ENCODE measurements at regions not wholly inside any gene's neighbourhood (a gene's known extent, or its start where the extent isn't known, plus 50 kb on each side); places are given as distances from the start of the nearest gene placed in this dataset.

DNA sequence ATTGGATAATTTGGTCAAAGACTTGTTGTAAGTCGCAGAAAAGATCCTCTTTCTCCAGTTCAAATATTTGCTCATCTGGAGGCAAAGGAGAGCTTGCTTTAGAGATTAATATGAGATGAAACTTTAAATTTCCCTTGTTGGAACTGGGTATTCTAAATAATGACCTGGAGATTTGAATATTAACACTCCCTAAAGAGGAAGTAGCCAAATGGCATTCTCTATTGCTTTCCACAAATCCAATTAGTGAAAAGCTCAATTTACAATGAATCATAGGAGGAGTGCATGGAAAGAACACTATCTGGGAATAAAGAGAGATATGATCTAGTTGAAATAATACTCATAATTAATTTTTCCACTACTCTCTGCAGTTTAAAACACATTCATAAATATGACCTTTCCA lies 641.6 kb upstream of the TENM4 start:
- DNase-seq, result no peak

DNA sequence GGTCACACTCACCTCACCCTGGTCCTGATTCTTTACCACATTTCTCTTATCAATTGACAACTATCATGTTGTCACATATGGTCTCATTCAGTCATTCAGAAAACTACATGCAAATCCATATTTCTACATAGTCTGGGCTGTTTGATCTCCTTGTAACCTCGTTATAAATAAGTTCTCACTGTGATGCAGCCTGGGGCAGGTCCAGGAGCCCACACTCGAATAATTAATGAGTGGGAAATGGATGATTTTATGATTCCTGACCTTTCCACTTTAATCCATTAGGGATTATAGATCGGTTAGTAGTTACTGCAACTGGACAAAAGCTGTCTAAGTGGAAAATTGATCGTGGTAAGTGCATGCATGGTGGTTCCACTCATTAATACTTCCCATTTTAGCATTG lies 636.3 kb upstream of the TENM4 start:
- DNase-seq, result no peak

DNA sequence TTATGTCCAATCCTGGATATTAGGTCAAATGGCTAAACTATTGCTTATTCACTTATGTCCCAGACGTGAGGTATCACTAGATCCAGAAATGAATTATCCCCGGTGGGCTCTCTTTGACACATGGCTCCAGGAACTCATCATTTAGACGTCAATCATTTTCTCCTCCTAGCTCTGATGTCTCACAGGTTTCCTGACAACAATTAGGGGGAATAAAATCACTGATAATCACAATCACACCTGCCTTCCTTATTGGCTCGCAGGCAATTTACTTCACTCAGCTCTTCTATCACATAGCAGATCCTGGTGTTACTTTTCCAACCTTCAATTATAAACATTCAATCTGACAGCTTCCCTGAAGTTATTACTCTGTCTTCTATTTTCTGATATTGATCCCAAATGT lies 634.0 kb upstream of the TENM4 start:
- no peak for DNase-seq

DNA sequence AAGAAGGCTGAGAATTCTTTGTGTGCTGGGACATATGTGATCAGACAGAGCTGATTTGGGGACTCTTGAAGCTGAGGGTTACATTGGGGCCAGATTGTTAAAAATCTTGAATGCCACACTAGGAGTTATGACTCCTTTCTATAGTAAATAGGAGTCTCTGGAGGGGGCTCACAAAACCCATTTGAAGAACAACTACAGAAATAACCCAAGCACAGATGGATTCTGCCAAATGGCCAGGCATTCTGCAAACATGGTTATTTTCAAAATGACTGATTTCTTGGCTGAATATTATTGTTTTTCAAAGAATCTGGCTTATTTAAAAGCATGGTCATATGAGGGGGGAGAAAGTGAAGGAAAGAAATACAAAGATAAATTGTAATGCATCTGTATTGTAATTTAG lies 625.5 kb upstream of the TENM4 start:
- DNase-seq, result no peak

DNA sequence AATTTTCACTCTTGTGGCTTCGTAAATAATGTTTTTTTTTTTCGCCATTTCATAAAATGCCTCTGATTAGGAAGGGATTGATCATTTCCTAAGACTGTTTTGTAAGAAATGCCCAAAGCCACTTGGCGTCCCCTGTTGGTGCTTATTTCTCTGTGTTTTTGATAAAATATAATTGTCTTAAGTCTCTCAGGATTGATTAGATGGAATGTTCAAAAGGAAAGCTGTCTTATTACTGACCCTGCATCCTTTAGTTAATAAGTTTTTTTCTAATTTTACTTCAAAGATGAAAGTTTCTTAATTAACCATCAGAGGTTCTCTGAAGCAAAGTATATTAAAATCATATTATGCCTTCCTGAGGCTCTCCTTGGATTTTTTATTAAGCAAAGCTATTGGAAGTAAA lies 624.3 kb upstream of the TENM4 start:
- no peak for DNase-seq

DNA sequence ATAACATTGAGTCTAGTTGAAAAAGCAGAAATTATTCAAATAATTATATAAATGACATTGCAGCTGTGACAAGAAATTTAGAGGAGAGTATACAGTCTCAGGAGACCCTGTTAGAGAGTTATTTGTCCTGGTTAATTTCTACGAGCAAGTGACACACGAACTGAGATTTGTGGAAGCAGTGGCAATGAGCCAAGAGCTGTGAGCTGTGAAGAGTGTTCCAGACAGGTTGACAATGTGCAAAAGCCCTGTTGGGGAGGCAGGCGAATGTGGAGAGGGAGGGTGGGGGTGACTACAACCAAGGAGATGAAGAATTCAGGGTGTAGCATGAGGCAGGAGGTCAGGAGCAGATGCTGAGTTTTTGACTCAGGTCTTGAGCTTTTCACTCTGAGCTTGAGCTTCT lies 620.2 kb upstream of the TENM4 start:
- no peak for DNase-seq

DNA sequence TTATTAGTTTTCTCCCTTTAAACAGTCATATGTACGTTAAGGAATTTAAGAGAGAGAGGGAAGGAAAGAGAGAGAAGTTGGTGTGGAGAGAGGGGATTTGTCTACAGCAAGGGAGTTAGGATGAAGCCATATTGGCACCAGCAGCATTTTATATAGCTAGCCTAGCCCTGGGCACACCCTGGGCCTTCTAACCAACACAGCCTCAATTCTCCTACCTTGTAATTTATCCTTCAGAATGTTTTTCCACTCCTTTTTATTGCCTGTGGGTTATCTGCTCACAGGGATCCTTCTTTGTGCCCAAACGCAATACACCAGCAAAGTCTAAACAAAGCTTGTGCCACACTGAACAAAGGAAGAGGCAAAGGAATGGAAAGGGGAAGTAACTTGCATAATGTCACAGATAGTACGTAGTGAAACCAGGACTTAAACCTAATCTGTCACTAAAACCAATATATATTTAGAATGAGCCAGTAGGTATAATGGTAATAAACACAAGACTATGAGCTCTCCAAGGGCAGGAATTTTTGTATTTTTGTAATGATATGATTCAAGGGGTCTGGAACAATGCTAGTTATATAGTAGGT lies 613.8 kb upstream of the TENM4 start:
- DNase-seq, result no peak

DNA sequence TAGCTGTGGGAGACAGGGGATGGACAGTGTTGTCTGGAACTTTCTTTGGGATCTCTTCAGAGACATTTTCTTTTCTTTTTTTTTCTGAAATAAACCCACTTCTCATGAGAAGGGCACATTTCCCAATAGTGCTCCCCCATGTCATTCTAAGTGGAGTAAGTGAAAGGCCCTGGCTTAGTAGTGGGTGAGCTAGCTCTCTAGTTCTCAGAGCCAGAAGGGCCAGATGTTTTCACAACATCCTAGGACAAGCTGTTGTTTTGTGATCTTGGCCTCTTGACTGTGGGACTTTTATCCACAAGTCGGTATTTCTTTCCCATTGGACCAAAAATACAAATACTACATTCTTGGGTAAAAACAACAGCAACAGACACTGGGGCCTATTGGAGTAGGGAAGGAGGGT lies 607.7 kb upstream of the TENM4 start:
- no peak for DNase-seq

DNA sequence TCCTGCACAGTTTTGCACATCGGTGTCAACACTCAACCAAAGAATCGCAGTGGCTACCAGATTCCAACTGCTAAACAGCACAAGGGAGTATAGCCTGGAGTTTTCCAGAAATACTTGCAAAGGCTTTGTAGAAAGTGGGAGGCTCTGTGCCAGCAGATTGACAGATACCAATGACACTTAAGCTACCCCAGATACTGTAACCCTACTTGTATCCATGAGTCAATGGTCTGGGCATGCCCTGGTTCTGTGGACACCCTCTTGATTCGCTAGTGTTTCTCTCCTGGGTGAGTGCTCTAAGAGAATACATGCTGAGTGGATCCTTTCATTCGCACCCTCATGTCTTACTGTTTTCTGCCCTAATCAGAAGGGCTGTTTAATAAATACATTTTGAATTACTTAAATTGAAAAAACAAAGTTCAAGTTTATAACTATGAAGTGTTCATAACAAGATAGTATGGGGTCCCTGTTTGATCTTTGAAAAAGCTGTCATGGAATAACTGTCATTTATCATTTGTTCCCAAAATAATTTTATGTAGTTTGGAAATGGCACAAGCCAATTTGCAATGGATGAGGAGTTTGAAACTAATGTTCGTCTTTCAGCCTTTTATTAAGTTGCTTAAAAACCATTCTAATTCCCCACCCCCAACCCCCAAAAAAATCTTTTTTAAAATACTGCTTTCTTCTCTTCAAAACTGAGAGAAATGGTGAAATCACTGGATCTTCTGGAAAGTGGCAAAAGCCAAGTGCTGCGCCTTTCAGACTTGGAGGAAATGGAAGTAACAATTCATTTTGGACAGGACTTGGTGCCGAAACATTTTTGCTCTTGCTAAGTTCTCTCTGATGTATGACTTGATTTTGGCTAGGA lies 600.5 kb upstream of the TENM4 start:
- DNase-seq, result no peak

DNA sequence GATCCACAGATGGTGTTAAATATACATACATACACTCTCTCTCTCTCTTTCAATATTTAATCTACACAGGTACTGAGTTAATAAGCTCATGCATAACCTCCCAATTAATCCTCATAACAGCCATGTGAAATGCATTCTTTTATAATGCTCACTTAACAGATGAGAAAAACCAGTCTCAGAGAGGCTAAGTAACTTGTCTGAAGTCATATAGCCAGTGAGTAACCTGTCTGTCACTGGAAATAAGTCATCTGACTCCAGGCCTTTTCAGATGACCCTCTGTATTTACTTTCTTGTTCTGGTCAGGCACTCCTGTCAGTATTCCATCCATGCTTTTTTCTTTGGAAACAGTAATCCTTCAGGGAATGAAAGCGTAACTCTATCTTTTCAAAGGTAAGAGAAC lies 594.0 kb upstream of the TENM4 start:
- no peak for DNase-seq

DNA sequence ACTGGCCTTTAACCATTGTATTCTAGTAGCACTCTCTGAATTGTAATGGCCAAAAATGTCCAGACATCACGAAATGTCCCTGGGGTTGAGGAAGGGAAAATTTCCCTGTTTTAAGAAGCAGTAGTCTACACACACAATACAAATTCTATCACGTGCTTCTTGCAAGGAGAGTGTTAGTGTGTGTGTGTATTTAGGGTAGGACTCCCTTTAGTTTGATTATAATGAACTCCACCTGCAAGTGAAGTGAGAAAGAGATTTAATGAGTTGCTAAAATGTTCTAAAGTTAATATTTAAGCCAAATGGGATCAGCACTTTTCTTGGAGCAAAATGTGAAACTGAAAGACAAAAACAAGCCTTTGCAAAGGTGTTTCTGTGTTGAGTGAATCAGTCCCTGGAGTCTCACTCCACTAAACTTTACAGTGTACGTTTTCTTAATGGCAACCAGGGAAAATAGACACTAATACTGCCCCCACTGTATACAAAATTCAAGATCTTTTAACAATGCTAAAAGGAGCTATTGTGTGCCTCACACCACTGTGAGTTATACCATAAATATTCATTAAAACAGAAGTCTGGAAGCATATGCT lies 590.3 kb upstream of the TENM4 start:
- DNase-seq, result no peak

DNA sequence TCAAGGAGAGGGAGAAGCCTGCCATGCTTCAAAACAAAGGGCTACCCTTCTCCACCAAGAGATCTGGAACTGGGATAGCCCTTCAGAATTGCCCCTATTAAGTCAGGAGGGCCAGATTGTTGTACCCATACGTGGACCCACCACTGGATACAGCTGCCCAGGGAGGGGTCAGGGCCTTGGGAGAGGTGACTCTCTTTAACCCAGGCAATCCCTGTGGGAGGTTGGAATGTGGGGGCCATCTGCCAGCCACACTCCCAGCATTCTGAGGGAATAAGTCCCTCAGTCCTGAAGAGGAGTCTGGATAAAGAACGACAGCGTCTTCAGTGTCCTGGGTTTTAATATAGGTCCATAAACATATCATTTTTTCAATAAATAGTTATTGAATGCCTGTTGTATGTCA lies 588.2 kb upstream of the TENM4 start:
- no peak for DNase-seq

DNA sequence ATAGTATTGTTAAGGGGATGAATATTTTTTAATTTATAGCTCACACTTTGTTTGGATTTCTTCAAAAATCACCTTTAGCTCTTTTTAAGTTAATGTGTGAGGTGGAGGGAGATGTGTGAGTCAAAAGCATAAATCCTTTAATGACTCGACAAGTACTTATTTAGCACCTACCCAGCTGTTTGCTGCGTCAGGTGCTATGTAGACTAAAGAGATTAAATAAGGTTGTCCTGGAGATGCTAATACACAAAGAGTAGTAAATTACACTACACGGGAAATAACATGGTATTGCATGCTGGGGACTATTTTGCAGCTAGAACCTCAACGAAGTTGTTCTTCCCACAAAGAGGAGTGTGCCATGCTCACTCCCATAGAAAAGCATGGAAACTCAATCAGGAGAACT lies 583.3 kb upstream of the TENM4 start:
- DNase-seq, result peak; percentile 9

DNA sequence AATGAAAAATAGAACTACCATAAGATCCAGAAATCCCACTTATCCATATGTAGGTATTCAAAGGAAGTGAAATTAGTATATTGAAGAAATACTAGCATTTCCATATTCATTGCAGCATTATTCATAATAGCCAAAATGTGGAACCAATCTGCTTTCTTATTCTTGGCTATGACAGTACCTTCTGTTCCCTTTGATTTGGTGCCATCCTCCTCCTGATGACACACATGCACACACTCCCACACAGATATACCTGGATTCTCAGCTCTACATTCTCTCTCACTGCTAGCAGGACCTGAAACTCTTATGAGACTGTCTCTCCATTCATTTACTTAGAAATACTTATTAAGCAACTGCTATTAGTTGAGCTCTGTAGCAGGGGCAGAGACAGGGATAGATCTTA lies 582.6 kb upstream of the TENM4 start:
- DNase-seq, result no peak

DNA sequence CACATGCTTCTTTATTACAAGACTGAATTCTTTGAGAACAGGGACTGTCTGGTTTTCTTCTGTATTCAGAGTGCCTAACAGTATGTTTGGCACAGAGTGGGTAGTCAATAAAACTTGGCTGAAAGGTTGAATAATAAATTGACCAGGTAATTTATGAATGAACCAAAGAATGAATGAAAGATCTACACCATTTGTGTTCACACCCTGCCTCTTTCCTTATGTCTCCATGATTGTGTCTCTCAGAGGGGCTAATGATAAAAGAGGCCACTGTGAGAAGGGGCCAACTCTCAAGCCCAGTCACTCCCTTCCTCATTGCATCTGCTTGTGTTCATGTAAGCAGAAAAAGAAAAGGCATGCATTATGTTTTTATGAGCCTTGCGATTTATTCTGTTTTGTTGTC lies 569.7 kb upstream of the TENM4 start:
- DNase-seq, result no peak

DNA sequence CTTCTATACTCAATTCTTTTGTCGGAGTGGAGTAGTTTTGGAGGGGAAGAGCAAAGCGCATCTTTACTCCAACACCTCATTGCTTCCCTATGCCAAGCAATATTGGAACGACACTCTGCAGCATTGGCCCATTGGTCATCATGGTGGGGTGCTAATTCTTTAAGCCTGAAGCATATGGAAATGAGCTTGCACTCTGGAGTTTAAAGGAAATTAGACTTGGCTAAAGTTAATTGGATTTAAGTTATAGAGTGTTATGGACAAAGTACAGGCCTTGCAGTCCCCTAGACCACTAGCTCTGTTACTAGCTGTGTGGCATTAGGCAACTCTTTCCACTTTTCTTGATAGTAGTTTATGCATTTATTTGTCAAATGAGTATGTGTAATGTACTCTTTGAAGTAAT lies 568.3 kb upstream of the TENM4 start:
- no peak for DNase-seq

DNA sequence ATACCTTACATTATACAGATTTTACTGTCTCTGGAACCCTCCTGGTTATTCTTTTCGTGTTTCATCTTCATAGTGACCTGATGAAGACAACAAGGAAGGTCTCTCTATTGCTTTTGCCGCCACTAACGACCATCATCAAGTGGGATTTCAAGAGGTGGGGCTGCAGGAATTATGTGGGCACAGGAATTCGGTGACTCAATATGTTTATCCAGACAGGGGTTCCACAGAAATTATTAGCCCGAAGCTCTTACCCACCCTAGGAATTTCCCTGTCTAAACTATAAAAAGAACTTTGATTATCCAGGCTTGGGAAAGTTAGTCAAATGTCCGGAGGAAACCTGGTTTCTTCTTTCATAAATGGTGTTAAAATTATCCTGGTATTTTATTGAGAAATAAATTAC lies 566.8 kb upstream of the TENM4 start:
- DNase-seq, result no peak

DNA sequence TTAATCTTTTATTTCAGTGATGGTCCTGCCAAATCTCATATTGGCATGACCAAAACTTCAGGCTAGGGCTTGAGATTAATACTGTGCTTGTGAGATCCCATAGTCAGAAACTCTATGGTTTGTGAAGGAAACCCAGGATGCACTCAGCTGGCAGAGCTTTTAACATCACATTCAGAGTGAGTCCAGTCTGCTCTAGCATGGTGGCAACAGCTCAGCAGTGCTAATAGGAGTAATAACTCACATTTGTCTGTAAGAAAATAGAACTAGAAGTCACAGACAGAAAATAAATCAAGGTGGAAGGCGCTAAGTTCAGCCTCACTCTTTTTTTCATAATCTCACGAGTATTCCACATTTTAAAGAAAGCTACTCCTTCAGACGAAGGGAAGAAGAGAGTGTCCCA lies 549.3 kb upstream of the TENM4 start:
- DNase-seq, result no peak

DNA sequence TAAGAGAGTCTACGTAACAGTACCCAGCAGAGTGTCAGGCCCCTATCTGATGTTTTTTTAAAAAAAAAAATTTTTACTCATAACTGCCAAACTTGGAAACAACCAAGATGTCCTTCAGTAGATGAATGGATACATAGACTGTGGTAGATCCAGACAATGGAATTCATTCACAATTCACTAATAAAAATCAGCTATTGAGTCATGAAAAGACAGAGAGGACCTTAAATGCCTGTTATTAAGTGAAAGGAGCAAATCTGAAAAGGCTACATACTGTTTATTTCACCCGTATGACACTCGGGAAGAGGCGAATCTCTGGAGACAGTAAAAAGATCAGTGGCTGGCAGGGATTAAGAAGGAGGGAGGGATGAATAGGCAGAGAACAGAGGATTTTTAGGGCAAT lies 541.4 kb upstream of the TENM4 start:
- no peak for DNase-seq

DNA sequence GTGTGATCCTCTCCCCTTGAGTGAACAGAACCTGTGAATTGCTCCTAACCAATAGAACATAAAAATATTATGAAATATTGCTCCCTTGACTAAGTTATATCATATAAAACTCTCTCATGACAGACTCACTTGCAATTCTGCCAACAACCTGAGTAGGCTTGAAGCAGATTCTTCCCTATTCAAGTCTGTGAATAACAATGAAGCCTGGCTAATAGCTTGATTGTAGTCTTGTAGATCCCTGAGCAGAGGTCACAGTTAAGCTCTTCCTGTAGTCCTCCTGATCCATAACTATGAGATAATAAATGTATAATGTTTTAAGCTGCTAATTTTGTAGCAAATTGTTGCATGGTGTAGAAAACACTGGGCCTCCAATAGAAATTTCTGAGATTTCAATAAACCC lies 540.1 kb upstream of the TENM4 start:
- no peak for DNase-seq

DNA sequence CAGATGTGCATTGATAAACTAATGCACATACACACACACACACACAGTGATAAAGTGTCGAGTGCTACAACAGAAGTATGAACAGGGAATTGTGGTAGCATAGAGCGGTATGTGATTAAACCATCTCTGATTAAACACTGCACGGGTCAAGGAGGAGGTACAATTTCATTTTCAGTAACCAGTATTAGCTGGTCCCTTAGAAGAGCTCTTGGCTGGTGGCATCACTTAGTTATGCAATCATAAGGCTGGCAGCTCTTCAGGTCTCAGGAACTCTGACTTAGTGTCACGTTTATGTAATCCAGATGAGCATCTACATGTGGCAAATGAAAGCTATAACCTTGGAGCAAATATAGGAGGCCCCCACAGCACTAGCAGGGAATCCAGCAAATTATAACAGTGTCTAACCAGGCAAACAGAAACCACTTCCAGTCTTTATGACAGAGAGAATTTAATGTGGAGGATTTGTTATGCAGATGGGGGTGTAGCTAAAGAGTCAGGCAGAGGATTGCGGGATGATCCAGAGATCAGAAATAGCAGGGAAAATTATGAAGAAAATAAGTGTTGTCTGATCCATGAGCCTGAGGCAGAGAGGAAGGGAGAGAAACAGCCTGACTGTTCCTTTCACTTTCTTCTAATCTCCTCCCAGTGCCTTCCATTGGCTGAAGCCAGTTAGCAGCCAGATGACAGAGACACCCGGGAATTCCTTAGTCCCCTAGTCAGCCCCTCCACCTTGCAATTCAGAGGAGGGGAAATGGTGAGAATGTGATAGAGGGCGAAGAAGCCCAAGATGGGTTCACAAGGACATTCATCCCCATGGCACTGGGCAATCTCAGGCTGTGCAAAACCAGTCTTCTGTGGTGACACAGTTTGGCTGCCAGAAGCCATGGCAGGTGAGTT lies 533.1 kb upstream of the TENM4 start:
- no peak for DNase-seq

DNA sequence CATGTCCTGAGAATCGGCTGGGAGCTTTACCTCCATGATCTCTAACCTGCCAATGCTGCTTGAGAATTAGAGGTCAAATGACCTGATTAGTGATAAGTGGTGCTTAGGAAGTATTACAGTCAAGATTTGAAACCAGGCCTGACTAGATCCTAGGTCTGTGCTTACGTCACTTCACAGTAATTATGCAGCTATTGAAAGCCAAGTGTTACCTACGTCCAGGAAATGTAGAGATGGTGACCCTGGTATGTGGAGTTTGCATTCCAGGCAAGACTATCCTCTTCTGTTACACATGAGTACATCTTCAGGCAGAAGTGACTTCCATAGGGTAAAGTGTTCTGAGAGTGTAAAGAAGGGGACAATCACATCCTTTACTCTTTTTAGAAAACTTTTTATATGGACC lies 530.4 kb upstream of the TENM4 start:
- DNase-seq, result no peak

DNA sequence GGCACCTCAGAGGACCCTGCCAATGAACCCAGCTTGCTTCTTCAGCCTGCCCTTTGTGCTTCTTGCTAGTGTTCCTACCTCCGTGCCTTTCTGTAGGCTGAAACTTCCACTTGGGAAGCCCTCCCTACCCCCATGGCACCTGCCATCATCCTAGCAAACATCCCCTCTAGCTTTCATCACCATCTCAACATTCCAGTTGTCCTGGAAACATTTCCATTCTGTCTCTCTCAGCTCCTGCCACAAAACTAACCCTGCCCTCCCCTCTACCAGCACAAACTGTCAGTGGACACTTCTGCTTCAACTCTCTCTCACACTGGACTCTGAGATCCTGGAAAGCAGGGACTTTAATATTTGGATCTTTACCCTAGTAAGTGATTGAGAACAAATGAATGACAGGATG lies 525.8 kb upstream of the TENM4 start:
- DNase-seq, result no peak
